NB4 (cell line): ENCODE measurements at regions not wholly inside any gene's neighbourhood (a gene's known extent, or its start where the extent isn't known, plus 50 kb on each side); places are given as distances from the start of the nearest gene placed in this dataset.

Experiments
- CTCF ChIP-seq: IDR thresholded peaks from one replicate; pipeline ENCODE4 v1.5.1; 2012; ENCODE audit warnings: low read depth, low read length
- MYC ChIP-seq: IDR thresholded peaks from 2 replicates; pipeline ENCODE4 v1.6.1; 2011; ENCODE audit warnings: low read depth, low read length

DNA sequence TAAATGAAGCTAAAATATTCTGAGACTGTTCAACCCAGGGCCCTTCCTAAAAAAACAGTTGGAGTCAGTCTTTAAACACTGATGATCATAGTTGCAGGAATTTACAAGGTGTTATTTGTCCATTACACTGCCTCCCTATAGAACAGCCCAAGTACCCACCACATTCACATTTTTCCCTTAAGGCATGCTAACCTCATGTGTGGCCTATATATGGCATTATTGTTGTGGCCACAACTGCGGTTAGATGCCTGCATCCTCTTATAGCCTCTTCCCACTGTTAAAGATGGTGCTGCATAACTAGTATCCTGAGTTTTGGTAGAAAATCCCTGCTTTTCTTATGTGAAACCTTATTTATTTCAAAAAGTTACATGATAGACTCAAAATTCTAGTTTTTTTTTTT is 287.9 kb upstream of the SEMA3A start:
- TF ChIP-seq MYC (no peak), CTCF (no peak)
